Neural cell (in vitro differentiated cells): ENCODE measurements at regions not wholly inside any gene's neighbourhood (a gene's known extent, or its start where the extent isn't known, plus 50 kb on each side); places are given as distances from the start of the nearest gene placed in this dataset.

Source experiments
- H2AFZ ChIP-seq: fragments of 200-600, 300-800 bp; sonication (generic), shearing (Covaris generic); 2 replicates; pipeline ENCODE4 v1.6.0; 2014; ENCODE audit warnings: low read depth, mild to moderate bottlenecking, antibody characterized with exemption, low read length, moderate library complexity
- H3F3A ChIP-seq: fragments of 200-600 bp; shearing (Covaris generic); 2 replicates; pipeline ENCODE4 v1.6.1; 2016; ENCODE audit warnings: mild to moderate bottlenecking, moderate library complexity, mixed read lengths, antibody characterized with exemption, low read length; ENCODE audit not compliant: insufficient read depth, poor library complexity, severe bottlenecking
- H3K27ac ChIP-seq: fragments of 200-600, 300-800 bp; sonication (generic), shearing (Covaris generic); 2 replicates; pipeline ENCODE4 v1.5.1; 2014; ENCODE audit warnings: mild to moderate bottlenecking, low read length, moderate library complexity
- H3K27me3 ChIP-seq: fragments of 300-800, 200-600 bp; sonication (generic), shearing (Covaris generic); 2 replicates; pipeline ENCODE4 v1.6.0; 2014; ENCODE audit warnings: mild to moderate bottlenecking, low read depth, low read length, moderate library complexity; ENCODE audit not compliant: insufficient read depth
- H3K36me3 ChIP-seq: fragments of 300-800, 200-600 bp; sonication (generic), shearing (Covaris generic); 2 replicates; pipeline ENCODE4 v1.5.1; 2014; ENCODE audit warnings: mild to moderate bottlenecking, antibody characterized with exemption, low read length, moderate library complexity; ENCODE audit not compliant: insufficient read depth
- H3K4me2 ChIP-seq: fragments of 300-800, 200-600 bp; sonication (generic), shearing (Covaris generic); 2 replicates; pipeline ENCODE4 v1.6.0; 2014; ENCODE audit warnings: mild to moderate bottlenecking, low read length
- H3K4me3 ChIP-seq: fragments of 300-800, 200-600 bp; sonication (generic), shearing (Covaris generic); 2 replicates; pipeline ENCODE4 v1.5.1; 2014; ENCODE audit warnings: mild to moderate bottlenecking, low read length, moderate library complexity
- H3K79me2 ChIP-seq: fragments of 200-600 bp; shearing (Covaris generic); replicated peaks from 2 replicates; pipeline ENCODE4 v1.6.0; 2014; ENCODE audit warnings: mild to moderate bottlenecking, low read length, moderate library complexity; ENCODE audit not compliant: insufficient read depth
- H3K9ac ChIP-seq: fragments of 300-800, 200-600 bp; sonication (generic), shearing (Covaris generic); 2 replicates; pipeline ENCODE4 v1.6.1; 2016; ENCODE audit warnings: mild to moderate bottlenecking, low read length, mixed read lengths
- H3K9me2 ChIP-seq: fragments of 200-600 bp; shearing (Covaris generic); 2 replicates; pipeline ENCODE4 v1.6.1; 2016; ENCODE audit warnings: mild to moderate bottlenecking, low read length, mixed read lengths; ENCODE audit not compliant: insufficient read depth
- H3K9me3 ChIP-seq: fragments of 200-600, 300-800 bp; sonication (generic), shearing (Covaris generic); 2 replicates; pipeline ENCODE4 v1.6.1; 2016; ENCODE audit warnings: mild to moderate bottlenecking, mixed run types, low read length, moderate library complexity, mixed read lengths
- H4K20me1 ChIP-seq: fragments of 200-600 bp; shearing (Covaris generic); 2 replicates; pipeline ENCODE4 v1.6.1; 2016; ENCODE audit warnings: mild to moderate bottlenecking, mixed run types; ENCODE audit not compliant: insufficient read depth
- EP300 ChIP-seq: fragments of 450-650 bp; conservative IDR thresholded peaks from 2 replicates; pipeline ENCODE4 v1.6.1; 2014; ENCODE audit warnings: antibody characterized with exemption, mild to moderate bottlenecking, moderate library complexity; ENCODE audit not compliant: poor library complexity, severe bottlenecking
- EZH2 ChIP-seq: fragments of 200-600, 300-800 bp; shearing (Covaris generic), sonication (generic); IDR thresholded peaks from 2 replicates; pipeline ENCODE4 v1.6.1; 2014; ENCODE audit warnings: antibody characterized with exemption, low read length, borderline replicate concordance, mild to moderate bottlenecking; ENCODE audit not compliant: insufficient read depth, poor library complexity, severe bottlenecking
- MXI1 ChIP-seq: fragments of 450-650 bp; conservative IDR thresholded peaks from 2 replicates; pipeline ENCODE4 v1.6.1; 2014; ENCODE audit warnings: antibody characterized with exemption, mild to moderate bottlenecking; ENCODE audit not compliant: poor library complexity, severe bottlenecking
- POLR2AphosphoS5 ChIP-seq: IDR thresholded peaks from 2 replicates; pipeline ENCODE4 v1.6.1; 2012
- RAD21 ChIP-seq: fragments of 450-650 bp; conservative IDR thresholded peaks from 2 replicates; pipeline ENCODE4 v1.6.1; 2014; ENCODE audit warnings: antibody characterized with exemption, mild to moderate bottlenecking, moderate library complexity
- SMC3 ChIP-seq: fragments of 450-650 bp; conservative IDR thresholded peaks from 2 replicates; pipeline ENCODE4 v1.6.1; 2014; ENCODE audit warnings: antibody characterized with exemption, mild to moderate bottlenecking, moderate library complexity; ENCODE audit not compliant: poor library complexity
- TAF1 ChIP-seq: IDR thresholded peaks from 2 replicates; pipeline ENCODE4 v1.6.1; 2012; ENCODE audit warnings: low read depth
- TF ChIP-seq, protein P1 (sequence below): IDR thresholded peaks from 2 replicates; pipeline ENCODE4 v1.6.1; 2012; ENCODE audit warnings: borderline replicate concordance
- TF ChIP-seq, protein P2 (sequence below): fragments of 450-650 bp; IDR thresholded peaks from 2 replicates; pipeline ENCODE4 v1.5.1; 2014; ENCODE audit warnings: antibody characterized with exemption, mild to moderate bottlenecking, moderate library complexity; ENCODE audit not compliant: poor library complexity, severe bottlenecking

DNA sequence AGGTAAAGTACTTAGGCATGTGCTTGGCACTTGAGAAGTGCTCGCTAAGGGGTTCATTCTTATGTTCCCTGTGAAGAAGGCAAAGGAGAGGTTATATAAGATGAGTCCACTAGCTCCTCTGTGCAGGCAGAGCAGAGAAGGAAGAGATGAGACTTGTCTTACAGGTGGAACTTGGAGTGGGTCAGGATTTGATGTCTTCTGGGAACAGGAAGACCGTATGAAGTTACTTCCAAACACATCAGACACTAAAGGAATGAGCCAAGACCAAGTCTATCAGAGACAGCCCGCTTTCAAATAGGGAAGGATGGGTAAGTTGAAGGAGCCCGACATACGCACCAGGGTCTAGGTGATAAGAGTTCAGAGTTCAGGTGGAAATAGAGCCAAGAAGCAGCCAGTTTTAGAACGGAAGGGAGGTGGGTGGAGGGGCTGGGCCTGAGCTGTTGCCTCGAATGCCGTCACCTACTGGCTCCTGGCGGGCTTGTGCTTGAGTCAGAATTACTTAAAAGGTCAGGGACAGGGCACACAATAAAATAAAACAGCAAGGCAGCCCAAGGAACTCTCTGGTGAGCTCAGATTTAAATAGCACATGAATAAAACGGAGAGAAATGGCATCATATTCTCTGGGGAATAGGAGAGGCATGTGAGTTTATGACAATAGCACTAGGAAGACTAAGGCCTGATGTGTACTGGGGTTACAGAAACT lies 56.1 kb upstream of the GRB10 start:
- Histone ChIP-seq H3K27me3 (no peaks in the 10 kb centered on the region), H3K9me2 (no peaks in the 10 kb centered on the region), H3K36me3 (no peaks in the 10 kb centered on the region), H3K79me2 (no peaks in the 10 kb centered on the region), H3K4me3 (no peak overlapping the region), H3K9ac (no peak overlapping the region), H3K4me2 (no peak overlapping the region), H2AFZ (no peak overlapping the region), H4K20me1 (no peaks in the 10 kb centered on the region), H3K27ac (no peak overlapping the region), H3K9me3 (no peaks in the 10 kb centered on the region), H3F3A (no peaks in the 10 kb centered on the region)
- TF ChIP-seq MXI1 (no peak), EP300 (no peak), POLR2AphosphoS5 (no peak), SMC3 (no peak), RAD21 (no peak), EZH2 (no peak), TAF1 (no peak)
- TF ChIP-seq, protein P1, sequence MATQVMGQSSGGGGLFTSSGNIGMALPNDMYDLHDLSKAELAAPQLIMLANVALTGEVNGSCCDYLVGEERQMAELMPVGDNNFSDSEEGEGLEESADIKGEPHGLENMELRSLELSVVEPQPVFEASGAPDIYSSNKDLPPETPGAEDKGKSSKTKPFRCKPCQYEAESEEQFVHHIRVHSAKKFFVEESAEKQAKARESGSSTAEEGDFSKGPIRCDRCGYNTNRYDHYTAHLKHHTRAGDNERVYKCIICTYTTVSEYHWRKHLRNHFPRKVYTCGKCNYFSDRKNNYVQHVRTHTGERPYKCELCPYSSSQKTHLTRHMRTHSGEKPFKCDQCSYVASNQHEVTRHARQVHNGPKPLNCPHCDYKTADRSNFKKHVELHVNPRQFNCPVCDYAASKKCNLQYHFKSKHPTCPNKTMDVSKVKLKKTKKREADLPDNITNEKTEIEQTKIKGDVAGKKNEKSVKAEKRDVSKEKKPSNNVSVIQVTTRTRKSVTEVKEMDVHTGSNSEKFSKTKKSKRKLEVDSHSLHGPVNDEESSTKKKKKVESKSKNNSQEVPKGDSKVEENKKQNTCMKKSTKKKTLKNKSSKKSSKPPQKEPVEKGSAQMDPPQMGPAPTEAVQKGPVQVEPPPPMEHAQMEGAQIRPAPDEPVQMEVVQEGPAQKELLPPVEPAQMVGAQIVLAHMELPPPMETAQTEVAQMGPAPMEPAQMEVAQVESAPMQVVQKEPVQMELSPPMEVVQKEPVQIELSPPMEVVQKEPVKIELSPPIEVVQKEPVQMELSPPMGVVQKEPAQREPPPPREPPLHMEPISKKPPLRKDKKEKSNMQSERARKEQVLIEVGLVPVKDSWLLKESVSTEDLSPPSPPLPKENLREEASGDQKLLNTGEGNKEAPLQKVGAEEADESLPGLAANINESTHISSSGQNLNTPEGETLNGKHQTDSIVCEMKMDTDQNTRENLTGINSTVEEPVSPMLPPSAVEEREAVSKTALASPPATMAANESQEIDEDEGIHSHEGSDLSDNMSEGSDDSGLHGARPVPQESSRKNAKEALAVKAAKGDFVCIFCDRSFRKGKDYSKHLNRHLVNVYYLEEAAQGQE, result no peak
- TF ChIP-seq, protein P2, sequence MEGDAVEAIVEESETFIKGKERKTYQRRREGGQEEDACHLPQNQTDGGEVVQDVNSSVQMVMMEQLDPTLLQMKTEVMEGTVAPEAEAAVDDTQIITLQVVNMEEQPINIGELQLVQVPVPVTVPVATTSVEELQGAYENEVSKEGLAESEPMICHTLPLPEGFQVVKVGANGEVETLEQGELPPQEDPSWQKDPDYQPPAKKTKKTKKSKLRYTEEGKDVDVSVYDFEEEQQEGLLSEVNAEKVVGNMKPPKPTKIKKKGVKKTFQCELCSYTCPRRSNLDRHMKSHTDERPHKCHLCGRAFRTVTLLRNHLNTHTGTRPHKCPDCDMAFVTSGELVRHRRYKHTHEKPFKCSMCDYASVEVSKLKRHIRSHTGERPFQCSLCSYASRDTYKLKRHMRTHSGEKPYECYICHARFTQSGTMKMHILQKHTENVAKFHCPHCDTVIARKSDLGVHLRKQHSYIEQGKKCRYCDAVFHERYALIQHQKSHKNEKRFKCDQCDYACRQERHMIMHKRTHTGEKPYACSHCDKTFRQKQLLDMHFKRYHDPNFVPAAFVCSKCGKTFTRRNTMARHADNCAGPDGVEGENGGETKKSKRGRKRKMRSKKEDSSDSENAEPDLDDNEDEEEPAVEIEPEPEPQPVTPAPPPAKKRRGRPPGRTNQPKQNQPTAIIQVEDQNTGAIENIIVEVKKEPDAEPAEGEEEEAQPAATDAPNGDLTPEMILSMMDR, result no peak

DNA sequence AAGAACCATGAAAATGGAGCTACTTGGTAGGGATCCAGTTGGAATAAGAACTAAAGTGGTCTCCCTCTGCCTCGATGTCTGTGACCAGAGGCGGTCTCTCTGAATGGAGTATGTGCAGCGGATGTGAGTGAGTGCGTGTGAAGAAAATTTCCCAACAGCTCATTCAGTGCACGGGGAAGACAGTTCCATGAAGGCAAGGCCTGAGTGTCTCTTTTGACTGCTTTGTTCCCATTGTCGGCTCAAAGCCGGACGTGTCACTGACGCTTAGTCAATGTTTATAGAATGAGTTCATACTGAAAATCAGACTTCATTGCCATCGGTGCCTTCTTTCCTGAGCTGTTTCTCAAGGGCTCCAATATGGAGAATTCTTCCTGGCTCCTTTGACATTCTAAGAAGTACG lies 55.3 kb upstream of the GRB10 start:
- H3K27me3 ChIP-seq, result no peaks in the 10 kb centered on the region
- no peak overlapping the region for H3K9ac ChIP-seq
- no peaks in the 10 kb centered on the region for H3K36me3 ChIP-seq
- no peak overlapping the region for H3K4me3 ChIP-seq
- no peak for TF ChIP-seq POLR2AphosphoS5
- TF ChIP-seq, protein P1, result no peak
- no peak for TF ChIP-seq EZH2
- TF ChIP-seq EP300, result no peak
- no peak for TF ChIP-seq SMC3
- TF ChIP-seq TAF1, result no peak
- H3K79me2 ChIP-seq, result no peaks in the 10 kb centered on the region
- H4K20me1 ChIP-seq, result no peaks in the 10 kb centered on the region
- no peaks in the 10 kb centered on the region for H3F3A ChIP-seq
- no peak overlapping the region for H3K4me2 ChIP-seq
- no peak overlapping the region for H2AFZ ChIP-seq
- no peak overlapping the region for H3K27ac ChIP-seq
- no peaks in the 10 kb centered on the region for H3K9me2 ChIP-seq
- no peaks in the 10 kb centered on the region for H3K9me3 ChIP-seq
